ENCODE measurements at regions not wholly inside any gene's neighbourhood (a gene's known extent, or its start where the extent isn't known, plus 50 kb on each side); places are given as distances from the start of the nearest gene placed in this dataset.

- Histone ChIP-seq H3K4me2 (ENCODE audit: extremely low read depth, insufficient read depth, low read length) (no peak overlapping the region), H4K20me1 (ENCODE audit: control insufficient read depth, extremely low read depth, insufficient read depth, low read length) (no peaks in the 10 kb centered on the region), H3K27me3 (ENCODE audit: control insufficient read depth, insufficient read depth, low read length) (no peaks in the 10 kb centered on the region), H3K4me3 (replicated peaks in 1 of 4; ENCODE audit: control extremely low read depth in 1 of 4, insufficient read depth in 1 of 4, low read depth in 3 of 4, low read length in 4 of 4) (no peak overlapping the region), H2AFZ (ENCODE audit: low read length) (no peak overlapping the region), H3K27ac (ENCODE audit: insufficient read depth, low read length) (no peak overlapping the region), H3K4me1 (ENCODE audit: control insufficient read depth, extremely low read depth, insufficient read depth, low read length) (no peaks in the 10 kb centered on the region), H3K36me3 (ENCODE audit: control insufficient read depth, insufficient read depth, low read length) (no peaks in the 10 kb centered on the region), H3K79me2 (ENCODE audit: control insufficient read depth, insufficient read depth, low read length) (no peaks in the 10 kb centered on the region), H3K9ac (ENCODE audit: insufficient read depth, low read length) (no peak overlapping the region), H3K9me3 (ENCODE audit: control insufficient read depth, insufficient read depth, low read depth, low read length) (no peaks in the 10 kb centered on the region)
- no peak for TF ChIP-seq EZH2 (IDR thresholded peaks at IDR 0.05; ENCODE audit: low read length, missing control alignments)
- TF ChIP-seq, protein P1, sequence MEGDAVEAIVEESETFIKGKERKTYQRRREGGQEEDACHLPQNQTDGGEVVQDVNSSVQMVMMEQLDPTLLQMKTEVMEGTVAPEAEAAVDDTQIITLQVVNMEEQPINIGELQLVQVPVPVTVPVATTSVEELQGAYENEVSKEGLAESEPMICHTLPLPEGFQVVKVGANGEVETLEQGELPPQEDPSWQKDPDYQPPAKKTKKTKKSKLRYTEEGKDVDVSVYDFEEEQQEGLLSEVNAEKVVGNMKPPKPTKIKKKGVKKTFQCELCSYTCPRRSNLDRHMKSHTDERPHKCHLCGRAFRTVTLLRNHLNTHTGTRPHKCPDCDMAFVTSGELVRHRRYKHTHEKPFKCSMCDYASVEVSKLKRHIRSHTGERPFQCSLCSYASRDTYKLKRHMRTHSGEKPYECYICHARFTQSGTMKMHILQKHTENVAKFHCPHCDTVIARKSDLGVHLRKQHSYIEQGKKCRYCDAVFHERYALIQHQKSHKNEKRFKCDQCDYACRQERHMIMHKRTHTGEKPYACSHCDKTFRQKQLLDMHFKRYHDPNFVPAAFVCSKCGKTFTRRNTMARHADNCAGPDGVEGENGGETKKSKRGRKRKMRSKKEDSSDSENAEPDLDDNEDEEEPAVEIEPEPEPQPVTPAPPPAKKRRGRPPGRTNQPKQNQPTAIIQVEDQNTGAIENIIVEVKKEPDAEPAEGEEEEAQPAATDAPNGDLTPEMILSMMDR (conservative IDR thresholded peaks at IDR 0.05 in 1 of 2, IDR thresholded peaks at IDR 0.05 in 1 of 2; ENCODE audit: low read depth in 1 of 2, low read length in 2 of 2), result no peak
- no peak for DNase-seq (ENCODE audit: low read depth in 2 of 2)
Observed at GRCh38 chr2:125707611-125708010, 948.3 kb upstream of the GYPC start.

DNA sequence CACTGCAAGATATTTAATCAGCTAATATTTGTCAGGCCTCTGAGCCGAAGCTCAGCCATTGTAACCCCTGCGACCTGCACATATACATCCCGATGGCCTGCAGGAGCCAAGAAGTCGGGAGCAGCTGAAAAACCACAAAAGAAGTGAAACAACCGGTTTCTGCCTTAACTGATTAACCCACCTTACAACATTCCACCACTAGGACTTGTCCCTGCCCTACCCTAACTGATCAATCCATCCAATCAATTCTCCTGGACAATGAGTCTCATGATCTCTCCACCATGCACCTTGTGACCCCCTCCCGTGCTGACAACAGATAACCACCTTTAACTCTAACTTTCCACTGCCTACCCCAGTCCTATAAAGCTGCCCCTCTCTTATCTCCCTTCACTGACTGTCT lies 945.4 kb upstream of the GYPC start:
- H3K9ac ChIP-seq (ENCODE audit: insufficient read depth, low read length), result no peak overlapping the region
- no peaks in the 10 kb centered on the region for H4K20me1 ChIP-seq (ENCODE audit: control insufficient read depth, extremely low read depth, insufficient read depth, low read length)
- no peaks in the 10 kb centered on the region for H3K9me3 ChIP-seq (ENCODE audit: control insufficient read depth, insufficient read depth, low read depth, low read length)
- no peak overlapping the region for H3K4me3 ChIP-seq (replicated peaks in 1 of 4; ENCODE audit: control extremely low read depth in 1 of 4, insufficient read depth in 1 of 4, low read depth in 3 of 4, low read length in 4 of 4)
- H3K4me2 ChIP-seq (ENCODE audit: extremely low read depth, insufficient read depth, low read length), result no peak overlapping the region
- DNase-seq (ENCODE audit: low read depth in 2 of 2), result no peak
- TF ChIP-seq EZH2 (IDR thresholded peaks at IDR 0.05; ENCODE audit: low read length, missing control alignments), result no peak
- TF ChIP-seq, protein P1 (conservative IDR thresholded peaks at IDR 0.05 in 1 of 2, IDR thresholded peaks at IDR 0.05 in 1 of 2; ENCODE audit: low read depth in 1 of 2, low read length in 2 of 2), result no peak
- no peak overlapping the region for H3K27ac ChIP-seq (ENCODE audit: insufficient read depth, low read length)
- no peaks in the 10 kb centered on the region for H3K27me3 ChIP-seq (ENCODE audit: control insufficient read depth, insufficient read depth, low read length)
- no peaks in the 10 kb centered on the region for H3K36me3 ChIP-seq (ENCODE audit: control insufficient read depth, insufficient read depth, low read length)
- no peaks in the 10 kb centered on the region for H3K79me2 ChIP-seq (ENCODE audit: control insufficient read depth, insufficient read depth, low read length)
- no peaks in the 10 kb centered on the region for H3K4me1 ChIP-seq (ENCODE audit: control insufficient read depth, extremely low read depth, insufficient read depth, low read length)
- H2AFZ ChIP-seq (ENCODE audit: low read length), result no peak overlapping the region

DNA sequence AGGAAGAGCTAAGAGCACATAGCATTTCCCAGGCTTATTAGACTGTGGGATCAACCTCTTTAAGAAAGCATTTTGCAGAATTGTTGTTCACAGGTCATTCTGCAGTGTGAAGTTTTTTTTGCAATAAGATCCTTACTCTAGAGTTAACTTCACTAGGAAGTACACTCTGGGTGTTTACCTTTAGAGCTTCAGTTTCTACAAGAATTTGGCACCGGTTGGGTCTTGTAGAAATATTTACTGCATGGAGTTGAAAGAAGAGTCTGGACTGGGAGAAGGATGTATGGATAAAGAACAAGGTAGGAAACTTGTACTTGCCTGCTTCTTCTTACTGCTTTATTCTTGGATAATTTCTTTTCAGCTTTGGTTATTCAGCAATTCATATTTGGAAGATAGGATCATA lies 944.9 kb upstream of the GYPC start:
- TF ChIP-seq EZH2 (IDR thresholded peaks at IDR 0.05; ENCODE audit: low read length, missing control alignments), result no peak
- TF ChIP-seq, protein P1 (conservative IDR thresholded peaks at IDR 0.05 in 1 of 2, IDR thresholded peaks at IDR 0.05 in 1 of 2; ENCODE audit: low read depth in 1 of 2, low read length in 2 of 2), result no peak
- H3K27me3 ChIP-seq (ENCODE audit: control insufficient read depth, insufficient read depth, low read length), result no peaks in the 10 kb centered on the region
- H3K4me2 ChIP-seq (ENCODE audit: extremely low read depth, insufficient read depth, low read length), result no peak overlapping the region
- H3K4me1 ChIP-seq (ENCODE audit: control insufficient read depth, extremely low read depth, insufficient read depth, low read length), result no peaks in the 10 kb centered on the region
- no peaks in the 10 kb centered on the region for H3K79me2 ChIP-seq (ENCODE audit: control insufficient read depth, insufficient read depth, low read length)
- H2AFZ ChIP-seq (ENCODE audit: low read length), result no peak overlapping the region
- H3K27ac ChIP-seq (ENCODE audit: insufficient read depth, low read length), result no peak overlapping the region
- H4K20me1 ChIP-seq (ENCODE audit: control insufficient read depth, extremely low read depth, insufficient read depth, low read length), result no peaks in the 10 kb centered on the region
- DNase-seq (ENCODE audit: low read depth in 2 of 2), result no peak
- no peaks in the 10 kb centered on the region for H3K9me3 ChIP-seq (ENCODE audit: control insufficient read depth, insufficient read depth, low read depth, low read length)
- H3K9ac ChIP-seq (ENCODE audit: insufficient read depth, low read length), result no peak overlapping the region
- no peaks in the 10 kb centered on the region for H3K36me3 ChIP-seq (ENCODE audit: control insufficient read depth, insufficient read depth, low read length)
- no peak overlapping the region for H3K4me3 ChIP-seq (replicated peaks in 1 of 4; ENCODE audit: control extremely low read depth in 1 of 4, insufficient read depth in 1 of 4, low read depth in 3 of 4, low read length in 4 of 4)

Measured in fibroblast of lung (primary cell).